Neutrophil (primary cell): ENCODE measurements at regions not wholly inside any gene's neighbourhood (a gene's known extent, or its start where the extent isn't known, plus 50 kb on each side); places are given as distances from the start of the nearest gene placed in this dataset.

Experiments
- H3K27ac ChIP-seq: fragments of 200-600 bp; sonication (generic); 2 replicates; pipeline ENCODE4 v1.5.1; 2016; ENCODE audit warnings: mild to moderate bottlenecking, moderate library complexity
- H3K27me3 ChIP-seq: fragments of 200-600 bp; sonication (generic); 2 replicates; pipeline ENCODE4 v1.6.0; 2016; ENCODE audit warnings: mild to moderate bottlenecking
- H3K36me3 ChIP-seq: fragments of 200-600 bp; sonication (generic); 2 replicates; pipeline ENCODE4 v1.5.1; 2017
- H3K4me1 ChIP-seq, 2 experiments: fragments of 200-600 bp in 1 of 2; sonication (generic) in 1 of 2; 1 replicate in 1 of 2; 2 replicates in 1 of 2; pipeline versions ENCODE4 v1.5.1 to v1.6.1; 2013 to 2016; ENCODE audit warnings: low read depth in 1 of 2, low read length in 1 of 2, mild to moderate bottlenecking in 1 of 2, moderate library complexity in 1 of 2; ENCODE audit not compliant: control insufficient read depth in 1 of 2, insufficient read depth in 1 of 2
- H3K4me3 ChIP-seq, 2 experiments: fragments of 200-600 bp in 1 of 2; sonication (generic) in 1 of 2; 1 replicate in 1 of 2; 2 replicates in 1 of 2; pipeline ENCODE4 v1.5.1; 2013 to 2016; ENCODE audit warnings: low read depth in 1 of 2, low read length in 1 of 2, mild to moderate bottlenecking in 1 of 2, moderate library complexity in 1 of 2
- H3K9me3 ChIP-seq: fragments of 200-600 bp; sonication (generic); 2 replicates; pipeline ENCODE4 v1.5.1; 2016
- CTCF ChIP-seq: fragments of 200-600 bp; sonication (generic); IDR thresholded peaks from 2 replicates; pipeline ENCODE4 v1.5.1; 2016; ENCODE audit warnings: antibody characterized with exemption

- no peak for TF ChIP-seq CTCF
Observed at GRCh38 chr1:221462345-221462744, 279.5 kb downstream of the DUSP10 start.

DNA sequence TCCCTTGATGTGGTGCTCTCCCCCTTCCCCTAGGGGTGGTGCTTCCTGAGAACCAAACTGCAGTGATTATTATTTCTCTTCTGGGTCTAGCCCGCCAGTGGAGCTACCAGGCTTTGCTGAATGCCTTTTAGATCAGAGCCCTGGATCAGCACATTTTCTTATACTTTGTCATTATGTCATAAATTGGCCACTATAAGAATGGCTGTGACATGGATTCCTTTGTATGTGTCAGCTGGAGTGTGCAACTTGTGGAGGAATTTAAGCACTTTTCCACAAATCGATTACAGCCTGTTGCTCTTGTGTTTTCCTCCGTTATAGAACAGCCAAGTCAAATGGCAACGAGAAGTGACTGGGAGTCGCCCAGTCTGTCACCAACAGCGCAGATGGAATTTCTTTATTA, 273.3 kb downstream of the DUSP10 start:
- no peak overlapping the region for H3K4me3 ChIP-seq
- no peaks in the 10 kb centered on the region for H3K36me3 ChIP-seq
- no peaks in the 10 kb centered on the region for H3K4me1 ChIP-seq
- no peak for TF ChIP-seq CTCF
- no peak overlapping the region for H3K27ac ChIP-seq
- no peaks in the 10 kb centered on the region for H3K9me3 ChIP-seq
- H3K27me3 ChIP-seq = no peaks in the 10 kb centered on the region

More at GRCh38 chr1:221462345-221462744, 279.5 kb downstream of the DUSP10 start:
- Histone ChIP-seq H3K27me3 (no peaks in the 10 kb centered on the region), H3K9me3 (no peaks in the 10 kb centered on the region), H3K36me3 (no peaks in the 10 kb centered on the region), H3K4me1 (no peaks in the 10 kb centered on the region), H3K27ac (no peak overlapping the region), H3K4me3 (no peak overlapping the region)

DNA sequence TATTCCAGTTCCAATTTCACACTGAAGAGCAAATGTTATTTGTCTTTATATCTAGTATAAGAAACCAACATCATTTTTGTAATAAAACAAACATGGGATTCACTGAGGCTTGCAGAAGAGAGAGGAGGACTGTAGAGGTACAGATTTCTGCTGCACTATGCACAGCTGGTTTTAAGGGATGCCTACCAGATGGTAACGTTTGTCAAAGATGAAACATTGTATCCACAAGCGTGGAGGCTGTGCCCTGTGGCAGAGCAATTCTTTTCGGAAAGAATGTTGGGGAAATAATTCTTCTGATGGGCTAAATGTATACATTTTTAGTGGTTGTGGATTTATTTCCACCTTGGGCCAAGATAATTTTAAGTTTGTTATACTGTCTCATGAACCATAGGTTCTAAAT, 272.4 kb downstream of the DUSP10 start:
- no peak for TF ChIP-seq CTCF
- Histone ChIP-seq H3K4me3 (no peak overlapping the region), H3K36me3 (no peaks in the 10 kb centered on the region), H3K27ac (no peak overlapping the region), H3K27me3 (no peaks in the 10 kb centered on the region), H3K4me1 (no peaks in the 10 kb centered on the region), H3K9me3 (no peaks in the 10 kb centered on the region)

- H3K9me3 ChIP-seq = no peaks in the 10 kb centered on the region
- TF ChIP-seq CTCF = no peak
- H3K27ac ChIP-seq = no peak overlapping the region
- H3K4me3 ChIP-seq = no peak overlapping the region
- no peaks in the 10 kb centered on the region for H3K27me3 ChIP-seq
- H3K36me3 ChIP-seq = no peaks in the 10 kb centered on the region
- no peaks in the 10 kb centered on the region for H3K4me1 ChIP-seq
Observed at GRCh38 chr1:221470000-221470698, 271.7 kb downstream of the DUSP10 start.

- no peaks in the 10 kb centered on the region for H3K4me1 ChIP-seq
- TF ChIP-seq CTCF = no peak
- H3K9me3 ChIP-seq = no peaks in the 10 kb centered on the region
- no peak overlapping the region for H3K27ac ChIP-seq
- no peaks in the 10 kb centered on the region for H3K27me3 ChIP-seq
- H3K4me3 ChIP-seq = no peak overlapping the region
- no peaks in the 10 kb centered on the region for H3K36me3 ChIP-seq
Observed at GRCh38 chr1:221473411-221473810, 268.5 kb downstream of the DUSP10 start.
